Nephron progenitor cell (in vitro differentiated cells): ENCODE measurements at regions not wholly inside any gene's neighbourhood (a gene's known extent, or its start where the extent isn't known, plus 50 kb on each side); places are given as distances from the start of the nearest gene placed in this dataset.
A peak's percentile ranks its signal among the peaks of the same experiment; 100 is the strongest.

ENCODE experiments used
- DNase-seq: peaks from one replicate; pipeline ENCODE4 v3.0.0; 2021
- H3K27ac Mint-ChIP-seq: 2 replicates; pipeline ENCODE4 v1.8.0; 2021; ENCODE audit warnings: mild to moderate bottlenecking, moderate library complexity, mixed read lengths
- H3K27me3 Mint-ChIP-seq: 2 replicates; pipeline ENCODE4 v1.8.0; 2021; ENCODE audit warnings: mild to moderate bottlenecking, low read depth, mixed read lengths; ENCODE audit not compliant: poor library complexity
- H3K36me3 Mint-ChIP-seq: 2 replicates; pipeline ENCODE4 v1.8.0; 2021; ENCODE audit warnings: low read depth, mixed read lengths
- H3K4me1 Mint-ChIP-seq: 2 replicates; pipeline ENCODE4 v1.8.0; 2021; ENCODE audit warnings: mixed read lengths
- H3K4me3 Mint-ChIP-seq: 2 replicates; pipeline ENCODE4 v1.8.0; 2021; ENCODE audit warnings: mild to moderate bottlenecking, moderate library complexity, mixed read lengths
- H3K9me3 Mint-ChIP-seq: 2 replicates; pipeline ENCODE4 v1.8.0; 2021; ENCODE audit warnings: mild to moderate bottlenecking, moderate library complexity, mixed read lengths
- CTCF ChIP-seq: fragments of 200-600 bp; sonication (generic); IDR thresholded peaks from 2 replicates; pipeline ENCODE4 v1.5.0; 2021; ENCODE audit warnings: antibody characterized with exemption

GRCh38 chr7:3196629-3197400, 104.2 kb upstream of the SDK1 start:
- TF ChIP-seq CTCF: no peak
- DNase-seq: no peak
- H3K4me1 Mint-ChIP-seq: peaks cover 34% of the 10 kb centered on the region
- H3K27me3 Mint-ChIP-seq: peaks cover 11% of the 10 kb centered on the region
- H3K27ac Mint-ChIP-seq: no peak overlapping the region
- no peak overlapping the region for H3K4me3 Mint-ChIP-seq
- H3K9me3 Mint-ChIP-seq: peaks cover 67% of the 10 kb centered on the region
- H3K36me3 Mint-ChIP-seq: peaks cover 12% of the 10 kb centered on the region

- Mint-ChIP-seq H3K27ac (peak overlapping the region; percentile 89), H3K4me1 (peaks cover 39% of the 10 kb centered on the region), H3K4me3 (no peak overlapping the region), H3K27me3 (peaks cover 11% of the 10 kb centered on the region), H3K36me3 (peaks cover 12% of the 10 kb centered on the region), H3K9me3 (peaks cover 67% of the 10 kb centered on the region)
- no peak for DNase-seq
- TF ChIP-seq CTCF: no peak
Observed at GRCh38 chr7:3197567-3198213, 103.4 kb upstream of the SDK1 start.

GRCh38 chr7:3198316-3198715, 102.7 kb upstream of the SDK1 start:
- H3K27me3 Mint-ChIP-seq: peaks cover 11% of the 10 kb centered on the region
- no peak overlapping the region for H3K4me3 Mint-ChIP-seq
- H3K9me3 Mint-ChIP-seq: peaks cover 64% of the 10 kb centered on the region
- peaks cover 12% of the 10 kb centered on the region for H3K36me3 Mint-ChIP-seq
- peaks cover 39% of the 10 kb centered on the region for H3K4me1 Mint-ChIP-seq
- H3K27ac Mint-ChIP-seq: no peak overlapping the region
- no peak for TF ChIP-seq CTCF
- no peak for DNase-seq

- peak; percentile 35 for TF ChIP-seq CTCF
- Mint-ChIP-seq H3K9me3 (peaks cover 48% of the 10 kb centered on the region), H3K4me1 (peaks cover 34% of the 10 kb centered on the region), H3K4me3 (no peak overlapping the region), H3K27me3 (peaks cover 4% of the 10 kb centered on the region), H3K27ac (no peak overlapping the region), H3K36me3 (peaks cover 8% of the 10 kb centered on the region)
- no peak for DNase-seq
Observed at GRCh38 chr7:3200504-3200903, 100.5 kb upstream of the SDK1 start.

GRCh38 chr7:3201306-3201705, 99.7 kb upstream of the SDK1 start:
- Mint-ChIP-seq H3K27me3 (peaks cover 5% of the 10 kb centered on the region), H3K36me3 (peaks cover 8% of the 10 kb centered on the region), H3K9me3 (peaks cover 41% of the 10 kb centered on the region), H3K27ac (peak overlapping the region; percentile 53), H3K4me1 (peaks cover 34% of the 10 kb centered on the region), H3K4me3 (no peak overlapping the region)
- no peak for TF ChIP-seq CTCF
- DNase-seq: no peak
